T-helper 2 cell treated with Interferon-gamma antibody and Interleukin-4, amounts not matched to agents 100 ng/mL and 5 ng/mL, for 36 hours (primary cell): ENCODE measurements at regions not wholly inside any gene's neighbourhood (a gene's known extent, or its start where the extent isn't known, plus 50 kb on each side); places are given as distances from the start of the nearest gene placed in this dataset.

Experiments used
- intact Hi-C: fragments of 100-400 bp; cut with micrococcal nuclease; formaldehyde crosslinking; loops from one replicate; pipeline ENCODE4 v1.15.1; 2023

GRCh38 chr3:185306286-185306685, 52.4 kb upstream of the EHHADH start:
- intact Hi-C loops: loop anchor here (10.0 kb wide), 1 partner anchor 431 kb away; no protein-coding TSS in a partner anchor

- intact Hi-C loops: loop anchor here (10.0 kb wide), 1 partner anchor 432 kb away; no protein-coding TSS in a partner anchor
These were observed 53.0 kb upstream of the EHHADH start for GRCh38 chr3:185306847-185307246.

- intact Hi-C loops: loop anchor here (10.0 kb wide), 1 partner anchor 433 kb away; no protein-coding TSS in a partner anchor
These were observed 54.4 kb upstream of the EHHADH start for GRCh38 chr3:185308126-185308754.

GRCh38 chr3:185309302-185309701, 53.6 kb upstream of the MAP3K13 start:
- intact Hi-C loops: loop anchor here (10.0 kb wide), 1 partner anchor 435 kb away; no protein-coding TSS in a partner anchor

- intact Hi-C loops: loop anchor here (10.0 kb wide), 1 partner anchor 435 kb away; no protein-coding TSS in a partner anchor
These were observed 53.1 kb upstream of the MAP3K13 start for GRCh38 chr3:185309795-185310194.

GRCh38 chr3:185311991-185312390, 50.9 kb upstream of the MAP3K13 start:
- intact Hi-C loops: no loop called here
